Heart left ventricle (tissue), 13 donors: ENCODE measurements at regions not wholly inside any gene's neighbourhood (a gene's known extent, or its start where the extent isn't known, plus 50 kb on each side); places are given as distances from the start of the nearest gene placed in this dataset.

Source experiments
- POLR2A ChIP-seq, 2 donors: fragments of 450-650 bp; IDR thresholded peaks; one replicate each; pipeline ENCODE4 v1.6.1; 2017; ENCODE audit warnings: antibody characterized with exemption in 2 of 2, mild to moderate bottlenecking in 2 of 2, moderate library complexity in 2 of 2
- TF ChIP-seq, protein P1 (sequence below), 12 donors: fragments of 200-600 bp; sonication (generic) in 4 of 12; IDR thresholded peaks; one replicate each; pipeline versions ENCODE4 v1.5.0 to v1.8.0; 2018 to 2022; ENCODE audit warnings: antibody characterized with exemption in 12 of 12, mild to moderate bottlenecking in 5 of 12
- donor health status: ischemic (EF 13 %, LVEDD 7.1; RV severe dilation, severe dysfunction).
- donor health status: DM: no; HTN: yes; CAD: no.
- donor health status: DM: no; HTN: no; CAD: no.
- donor health status: ischemic (EF 25% LVEDD 6.9; RV normal size, moderate dysfunction).
- donor health status: ischemic (EF 25% LVEDD 5.7; RV mildly dilated, moderate dysfunction).
- donor health status: ischemic (EF 35%, LVEDD 5.7; RV mildly dilated, moderate dysfunction).
- donor health status: nonischemic (EF 11% LVEDD 7.7; RV severe dilation, severe dysfunction).
- donor health status: DM: yes; HTN: yes; CAD: no.
- donor health status: PGD.
- donor health status: ischemic (EF 29% LVEDD 5.4; RV normal size, mild dysfunction).
- donor health status: nonischemic (EF 23%, LVEDD 6.1; RV moderate dilation, normal function).

DNA sequence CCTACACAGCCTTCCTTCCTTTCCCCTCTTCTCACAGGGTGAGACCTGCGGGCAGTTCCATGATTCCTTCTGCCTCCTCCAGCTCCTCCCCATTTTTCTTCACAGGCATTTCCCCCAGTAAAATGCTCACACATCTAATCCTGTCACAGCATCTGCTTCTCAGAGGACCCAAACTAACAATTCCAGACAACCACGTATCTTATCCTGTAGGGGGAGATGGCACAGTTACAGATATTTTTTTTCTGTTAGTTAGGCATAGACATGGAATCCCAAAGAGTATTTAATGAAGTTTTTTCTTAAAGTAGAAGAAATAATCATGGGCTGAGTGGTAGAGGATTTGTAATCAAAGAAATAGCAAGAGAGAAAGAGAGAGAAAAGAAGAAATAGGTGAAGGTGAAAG lies 373.1 kb upstream of the ADAMTS9 start:
- TF ChIP-seq POLR2A (IDR thresholded peaks at IDR 0.05): no peak
- TF ChIP-seq, protein P1, sequence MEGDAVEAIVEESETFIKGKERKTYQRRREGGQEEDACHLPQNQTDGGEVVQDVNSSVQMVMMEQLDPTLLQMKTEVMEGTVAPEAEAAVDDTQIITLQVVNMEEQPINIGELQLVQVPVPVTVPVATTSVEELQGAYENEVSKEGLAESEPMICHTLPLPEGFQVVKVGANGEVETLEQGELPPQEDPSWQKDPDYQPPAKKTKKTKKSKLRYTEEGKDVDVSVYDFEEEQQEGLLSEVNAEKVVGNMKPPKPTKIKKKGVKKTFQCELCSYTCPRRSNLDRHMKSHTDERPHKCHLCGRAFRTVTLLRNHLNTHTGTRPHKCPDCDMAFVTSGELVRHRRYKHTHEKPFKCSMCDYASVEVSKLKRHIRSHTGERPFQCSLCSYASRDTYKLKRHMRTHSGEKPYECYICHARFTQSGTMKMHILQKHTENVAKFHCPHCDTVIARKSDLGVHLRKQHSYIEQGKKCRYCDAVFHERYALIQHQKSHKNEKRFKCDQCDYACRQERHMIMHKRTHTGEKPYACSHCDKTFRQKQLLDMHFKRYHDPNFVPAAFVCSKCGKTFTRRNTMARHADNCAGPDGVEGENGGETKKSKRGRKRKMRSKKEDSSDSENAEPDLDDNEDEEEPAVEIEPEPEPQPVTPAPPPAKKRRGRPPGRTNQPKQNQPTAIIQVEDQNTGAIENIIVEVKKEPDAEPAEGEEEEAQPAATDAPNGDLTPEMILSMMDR (IDR thresholded peaks at IDR 0.05): no peak
